CD14-positive monocyte (primary cell): ENCODE measurements at regions not wholly inside any gene's neighbourhood (a gene's known extent, or its start where the extent isn't known, plus 50 kb on each side); places are given as distances from the start of the nearest gene placed in this dataset.

Experiments used
- DNase-seq, 3 donors: peaks; one replicate each; pipeline ENCODE4 v3.0.0-alpha.2; 2011 to 2022
- H2AFZ ChIP-seq: 2 replicates; pipeline ENCODE4 v1.6.0; 2012; ENCODE audit warnings: mild to moderate bottlenecking, low read depth, low read length, inconsistent platforms; ENCODE audit not compliant: insufficient read depth, poor library complexity, severe bottlenecking
- H3K27ac ChIP-seq, 2 donors: 1 replicate in 1 of 2; 2 replicates in 1 of 2; pipeline ENCODE4 v1.5.1; 2012 to 2013; ENCODE audit warnings: low read length in 2 of 2, control low read depth in 1 of 2, inconsistent platforms in 1 of 2, low read depth in 1 of 2, mild to moderate bottlenecking in 1 of 2
- H3K27me3 ChIP-seq, 2 donors: one replicate each; pipeline versions ENCODE4 v1.6.0 to v1.6.1; 2011 to 2013; ENCODE audit warnings: low read length in 2 of 2; ENCODE audit not compliant: control insufficient read depth in 2 of 2, insufficient read depth in 2 of 2
- H3K36me3 ChIP-seq, 2 donors: replicated peaks in 1 of 2; 1 replicate in 1 of 2; 2 replicates in 1 of 2; pipeline versions ENCODE4 v1.5.1 to v1.6.1; 2012 to 2013; ENCODE audit warnings: low read length in 2 of 2, control low read depth in 1 of 2, inconsistent platforms in 1 of 2, mild to moderate bottlenecking in 1 of 2; ENCODE audit not compliant: insufficient read depth in 2 of 2, control insufficient read depth in 1 of 2
- H3K4me1 ChIP-seq, 2 donors: 1 replicate in 1 of 2; 2 replicates in 1 of 2; pipeline versions ENCODE4 v1.5.1 to v1.6.1; 2012 to 2013; ENCODE audit warnings: low read length in 2 of 2, control low read depth in 1 of 2, inconsistent platforms in 1 of 2, mild to moderate bottlenecking in 1 of 2, moderate library complexity in 1 of 2; ENCODE audit not compliant: insufficient read depth in 2 of 2, control insufficient read depth in 1 of 2
- H3K4me2 ChIP-seq: replicated peaks from 2 replicates; pipeline ENCODE3; 2012; ENCODE audit warnings: low read length, moderate library complexity, mild to moderate bottlenecking; ENCODE audit not compliant: poor library complexity, severe bottlenecking; ENCODE audit errors: extremely low read depth
- H3K4me3 ChIP-seq, 3 experiments: fragments of 200-600 bp in 1 of 3; sonication (generic) in 1 of 3; replicated peaks in 1 of 3; 1 replicate in 2 of 3; 2 replicates in 1 of 3; pipeline ENCODE4 v1.5.1; 2011 to 2013; ENCODE audit warnings: low read length in 3 of 3, mild to moderate bottlenecking in 3 of 3, control low read depth in 2 of 3, low read depth in 2 of 3, inconsistent platforms in 1 of 3, moderate library complexity in 1 of 3
- H3K79me2 ChIP-seq: 2 replicates; pipeline ENCODE4 v1.6.0; 2012; ENCODE audit warnings: mild to moderate bottlenecking, control low read depth, inconsistent platforms, low read length, moderate library complexity; ENCODE audit not compliant: insufficient read depth
- H3K9ac ChIP-seq: 2 replicates; pipeline ENCODE4 v1.6.0; 2017; ENCODE audit warnings: low read length, mild to moderate bottlenecking; ENCODE audit not compliant: insufficient read depth, poor library complexity, severe bottlenecking
- H3K9me3 ChIP-seq, 2 donors: replicated peaks in 1 of 2; 1 replicate in 1 of 2; 2 replicates in 1 of 2; pipeline versions ENCODE4 v1.5.1 to v1.6.1; 2012 to 2013; ENCODE audit warnings: low read length in 2 of 2, control low read depth in 1 of 2; ENCODE audit not compliant: control insufficient read depth in 1 of 2, insufficient read depth in 1 of 2
- H4K20me1 ChIP-seq: 2 replicates; pipeline ENCODE4 v1.6.0; 2012; ENCODE audit warnings: mild to moderate bottlenecking, low read length, control low read depth, moderate library complexity; ENCODE audit not compliant: insufficient read depth
- H3K27ac Mint-ChIP-seq, 7 donors: one replicate each; pipeline ENCODE4 v1.8.0; 2020; ENCODE audit warnings: mild to moderate bottlenecking in 7 of 7, mixed read lengths in 7 of 7, moderate library complexity in 6 of 7, inconsistent platforms in 2 of 7
- H3K27me3 Mint-ChIP-seq, 3 donors: one replicate each; pipeline ENCODE4 v1.8.0; 2021 to 2022; ENCODE audit warnings: low read depth in 3 of 3, mild to moderate bottlenecking in 3 of 3, mixed read lengths in 3 of 3, moderate library complexity in 3 of 3, inconsistent platforms in 1 of 3
- H3K36me3 Mint-ChIP-seq, 2 donors: one replicate each; pipeline ENCODE4 v1.8.0; 2020; ENCODE audit warnings: mixed read lengths in 2 of 2, inconsistent platforms in 1 of 2, mild to moderate bottlenecking in 1 of 2
- H3K4me1 Mint-ChIP-seq: one replicate; pipeline ENCODE4 v1.8.0; 2020; ENCODE audit warnings: mild to moderate bottlenecking, mixed read lengths
- H3K4me3 Mint-ChIP-seq, 2 donors: one replicate each; pipeline ENCODE4 v1.8.0; 2020; ENCODE audit warnings: mild to moderate bottlenecking in 2 of 2, mixed read lengths in 2 of 2, moderate library complexity in 1 of 2
- H3K9me3 Mint-ChIP-seq, 7 donors: one replicate each; pipeline ENCODE4 v1.8.0; 2020 to 2022; ENCODE audit warnings: mixed read lengths in 7 of 7, mild to moderate bottlenecking in 6 of 7, moderate library complexity in 6 of 7, inconsistent platforms in 2 of 7
- CTCF ChIP-seq: fragments of 200-600 bp; IDR thresholded peaks from one replicate; pipeline ENCODE4 v1.8.0; 2022; ENCODE audit warnings: antibody characterized with exemption, mild to moderate bottlenecking
- WGBS: methylation state at CpG from one replicate; pipeline ENCODE4 v1.1.5; 2013; ENCODE audit warnings: missing lambda C conversion rate; ENCODE audit not compliant: insufficient coverage; 5-methylcytosine and 5-hydroxymethylcytosine counted together
- intact Hi-C, 2 donors: fragments of 100-400 bp; cut with micrococcal nuclease; formaldehyde crosslinking; loops; one replicate each; pipeline versions ENCODE4 v1.15.0 to v1.15.1; 2023

- Histone ChIP-seq H3K9me3 (no peaks in the 10 kb centered on the region), H3K79me2 (no peaks in the 10 kb centered on the region), H4K20me1 (no peaks in the 10 kb centered on the region), H3K4me2 (no peak overlapping the region), H2AFZ (no peak overlapping the region), H3K9ac (no peak overlapping the region), H3K4me3 (no peak overlapping the region), H3K27me3 (peaks cover 0 to 6% of the 10 kb centered on the region in 2 donors), H3K4me1 (no peaks in the 10 kb centered on the region), H3K36me3 (no peaks in the 10 kb centered on the region), H3K27ac (no peak overlapping the region)
- Mint-ChIP-seq H3K9me3 (peaks cover 0 to 7% (median 2%) of the 10 kb centered on the region in 7 donors), H3K4me3 (no peak overlapping the region), H3K36me3 (no peaks in the 10 kb centered on the region), H3K27me3 (peaks cover 0 to 11% (median 3%) of the 10 kb centered on the region in 3 donors), H3K27ac (no peak overlapping the region), H3K4me1 (no peaks in the 10 kb centered on the region)
- DNase-seq = no peak
- intact Hi-C loops = no loop called here
- WGBS = 78% methylated on average over 1 of the region's 1 CpG
- no peak for TF ChIP-seq CTCF
These were observed 401.0 kb downstream of the IRS1 start for GRCh38 chr2:226398580-226398979.

GRCh38 chr2:226396541-226396940, 403.1 kb downstream of the IRS1 start:
- Histone ChIP-seq H3K9me3 (no peaks in the 10 kb centered on the region), H3K9ac (no peak overlapping the region), H3K36me3 (no peaks in the 10 kb centered on the region), H3K4me3 (no peak overlapping the region), H3K4me2 (no peak overlapping the region), H3K27me3 (peaks cover 0 to 6% of the 10 kb centered on the region in 2 donors), H2AFZ (no peak overlapping the region), H4K20me1 (no peaks in the 10 kb centered on the region), H3K79me2 (no peaks in the 10 kb centered on the region), H3K27ac (no peak overlapping the region), H3K4me1 (no peaks in the 10 kb centered on the region)
- no peaks in the 10 kb centered on the region for H3K36me3 Mint-ChIP-seq
- intact Hi-C loops = no loop called here
- WGBS = no CpG with 5 or more reads among the region's 2 CpGs
- H3K27me3 Mint-ChIP-seq = peaks cover 0 to 8% (median 4%) of the 10 kb centered on the region in 3 donors
- H3K27ac Mint-ChIP-seq = no peak overlapping the region
- no peak for DNase-seq
- H3K4me1 Mint-ChIP-seq = no peaks in the 10 kb centered on the region
- TF ChIP-seq CTCF = no peak
- H3K4me3 Mint-ChIP-seq = no peak overlapping the region
- H3K9me3 Mint-ChIP-seq = peaks cover 2 to 19% (median 5%) of the 10 kb centered on the region in 7 donors
